ENCODE measurements at regions not wholly inside any gene's neighbourhood (a gene's known extent, or its start where the extent isn't known, plus 50 kb on each side); places are given as distances from the start of the nearest gene placed in this dataset.

DNA sequence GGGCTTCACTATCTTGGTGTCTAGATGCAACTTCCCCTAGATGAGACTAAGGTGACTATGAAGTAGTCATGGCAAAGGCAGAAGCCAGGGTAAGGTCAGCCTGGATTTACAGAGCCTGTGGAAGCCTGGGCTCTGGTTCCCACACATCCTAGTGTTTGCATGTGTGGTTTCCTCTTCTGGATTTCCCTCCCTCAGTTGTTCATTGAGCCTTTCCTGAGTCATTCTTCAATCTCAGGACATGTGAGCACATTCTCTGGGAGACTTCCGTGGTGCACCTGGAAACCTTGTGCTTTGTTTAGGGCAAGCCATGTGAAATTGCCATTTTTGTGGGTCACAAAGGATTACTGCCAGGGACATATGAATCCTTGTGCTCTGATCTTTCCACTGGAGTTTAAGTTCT lies 236.6 kb downstream of the C12orf75 start:
- H3K27ac ChIP-seq = no peak overlapping the region
- no peaks in the 10 kb centered on the region for H3K27me3 ChIP-seq
- DNase-seq = no peak
- intact Hi-C loops (cut with DNase I) = no loop called here
- no peak for TF ChIP-seq CTCF (IDR thresholded peaks at IDR 0.05)
- no peak overlapping the region for H3K4me3 ChIP-seq
- no peaks in the 10 kb centered on the region for H3K36me3 ChIP-seq
- no peaks in the 10 kb centered on the region for H3K4me1 ChIP-seq
- H3K9me3 ChIP-seq = no peaks in the 10 kb centered on the region
- no peak for ATAC-seq

DNA sequence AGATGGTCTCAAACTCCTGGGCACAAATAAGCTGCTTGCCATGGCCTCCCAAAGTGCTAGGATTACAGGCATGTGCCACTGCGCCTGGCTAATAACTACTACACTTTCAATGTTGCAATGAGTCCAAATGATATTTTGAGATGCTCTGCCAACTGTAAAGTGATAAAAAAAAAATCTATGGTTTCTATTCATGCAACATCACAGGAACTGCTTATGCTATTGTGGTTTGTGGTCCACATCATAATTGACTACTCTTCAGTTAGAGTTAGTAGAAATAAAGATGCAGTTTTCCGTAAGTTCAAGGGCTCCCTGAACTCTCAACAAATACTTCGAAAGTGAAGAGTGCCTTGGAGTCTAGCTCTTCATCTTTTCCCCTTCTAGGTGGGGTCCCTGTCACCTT lies 239.4 kb downstream of the C12orf75 start:
- intact Hi-C loops (cut with DNase I) = no loop called here
- no peaks in the 10 kb centered on the region for H3K4me1 ChIP-seq

DNA sequence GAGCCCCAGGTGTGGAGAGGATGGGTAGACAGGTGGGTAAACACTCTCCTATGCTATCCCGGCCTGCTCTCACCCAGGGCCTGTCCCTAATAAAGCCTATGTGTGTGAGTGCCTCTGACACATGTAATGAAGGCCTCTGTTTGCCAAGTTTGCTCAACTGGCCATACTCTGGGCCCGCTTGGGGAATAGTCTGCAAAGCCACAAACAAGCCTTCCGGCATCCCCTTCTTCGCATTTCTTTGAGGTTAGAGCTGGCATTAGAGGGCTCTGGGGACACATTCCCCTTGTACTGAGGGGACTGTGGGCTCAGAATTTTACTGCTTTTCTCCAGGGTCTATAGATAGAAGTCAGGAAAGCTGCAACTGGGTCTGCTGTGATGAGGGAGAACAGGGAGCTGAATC lies 240.5 kb downstream of the C12orf75 start:
- TF ChIP-seq CTCF (IDR thresholded peaks at IDR 0.05) = no peak
- DNase-seq = no peak
- ATAC-seq = no peak
- no peaks in the 10 kb centered on the region for H3K36me3 ChIP-seq
- no peaks in the 10 kb centered on the region for H3K9me3 ChIP-seq
- H3K4me3 ChIP-seq = no peak overlapping the region
- H3K27ac ChIP-seq = no peak overlapping the region
- no peaks in the 10 kb centered on the region for H3K4me1 ChIP-seq
- intact Hi-C loops (cut with DNase I) = no loop called here
- no peaks in the 10 kb centered on the region for H3K27me3 ChIP-seq

More for the DNA sequence above, 239.4 kb downstream of the C12orf75 start:
- DNase-seq (no peak), ATAC-seq (no peak)
- no peaks in the 10 kb centered on the region for H3K9me3 ChIP-seq
- no peak overlapping the region for H3K27ac ChIP-seq
- H3K4me3 ChIP-seq = no peak overlapping the region
- H3K36me3 ChIP-seq = no peaks in the 10 kb centered on the region
- no peaks in the 10 kb centered on the region for H3K27me3 ChIP-seq
- TF ChIP-seq CTCF (IDR thresholded peaks at IDR 0.05) = no peak

GRCh38 chr12:105573574-105573973 lies 243.1 kb downstream of the C12orf75 start:
- Histone ChIP-seq H3K4me3 (no peak overlapping the region), H3K4me1 (no peaks in the 10 kb centered on the region), H3K27me3 (no peaks in the 10 kb centered on the region), H3K36me3 (no peaks in the 10 kb centered on the region), H3K9me3 (no peaks in the 10 kb centered on the region), H3K27ac (no peak overlapping the region)
- ATAC-seq (no peak), DNase-seq (no peak)
- no peak for TF ChIP-seq CTCF (IDR thresholded peaks at IDR 0.05)
- intact Hi-C loops (cut with DNase I) = no loop called here

GRCh38 chr12:105574056-105574715 lies 243.7 kb downstream of the C12orf75 start:
- H3K4me3 ChIP-seq = no peak overlapping the region
- H3K4me1 ChIP-seq = no peaks in the 10 kb centered on the region
- no peak for DNase-seq
- TF ChIP-seq CTCF (IDR thresholded peaks at IDR 0.05) = no peak
- H3K27ac ChIP-seq = no peak overlapping the region
- H3K9me3 ChIP-seq = no peaks in the 10 kb centered on the region
- ATAC-seq = no peak
- H3K27me3 ChIP-seq = no peaks in the 10 kb centered on the region
- no peaks in the 10 kb centered on the region for H3K36me3 ChIP-seq
- intact Hi-C loops (cut with DNase I) = no loop called here

GRCh38 chr12:105575235-105575634 lies 244.7 kb downstream of the C12orf75 start:
- Histone ChIP-seq H3K27ac (no peak overlapping the region), H3K27me3 (no peaks in the 10 kb centered on the region), H3K4me3 (no peak overlapping the region), H3K9me3 (no peaks in the 10 kb centered on the region), H3K4me1 (no peaks in the 10 kb centered on the region), H3K36me3 (no peaks in the 10 kb centered on the region)
- ATAC-seq (no peak), DNase-seq (no peak)
- intact Hi-C loops (cut with DNase I) = no loop called here
- no peak for TF ChIP-seq CTCF (IDR thresholded peaks at IDR 0.05)
